K562 (cell line): ENCODE measurements at regions not wholly inside any gene's neighbourhood (a gene's known extent, or its start where the extent isn't known, plus 50 kb on each side); places are given as distances from the start of the nearest gene placed in this dataset.

ENCODE experiments used
- CEBPB ChIP-seq: fragments of 450-650 bp; IDR thresholded peaks from 2 replicates; pipeline ENCODE4 v1.6.1; 2016; ENCODE audit warnings: missing genetic modification characterization, missing compliant biosample characterization
- FOXM1 ChIP-seq, 2 experiments: fragments of 450-650 bp in 1 of 2; sonication (generic) in 1 of 2; formaldehyde crosslinking in 1 of 2; IDR thresholded peaks; 2 replicates each; pipeline versions ENCODE4 v1.6.1 to v1.9.0; 2017 to 2022; ENCODE audit warnings: low read depth in 2 of 2, mild to moderate bottlenecking in 2 of 2, missing genetic modification reagents in 1 of 2, moderate library complexity in 1 of 2
- GABPB1 ChIP-seq: sonication (generic); formaldehyde crosslinking; IDR thresholded peaks from 2 replicates; pipeline ENCODE4 v1.8.0; 2022; ENCODE audit warnings: mild to moderate bottlenecking, missing genetic modification reagents
- HBP1 ChIP-seq: fragments of 450-650 bp; formaldehyde crosslinking; IDR thresholded peaks from 2 replicates; pipeline ENCODE4 v1.4.0; 2022; ENCODE audit warnings: missing genetic modification characterization
- JUND ChIP-seq, 2 experiments: IDR thresholded peaks; 2 replicates in 1 of 2; 3 replicates in 1 of 2; pipeline ENCODE4 v1.6.1; 2011; ENCODE audit warnings: borderline replicate concordance in 2 of 2, low read depth in 2 of 2, low read length in 2 of 2, improper control_type of control experiment in 1 of 2, missing biosample characterization in 1 of 2, missing genetic modification characterization in 1 of 2, missing genetic modification reagents in 1 of 2
- KDM4B ChIP-seq, 2 experiments: fragments of 450-650 bp in 1 of 2; sonication (generic) in 1 of 2; IDR thresholded peaks; 2 replicates each; pipeline ENCODE4 v1.6.1; 2016 to 2017; ENCODE audit warnings: borderline replicate concordance in 2 of 2, antibody characterized with exemption in 1 of 2, low read depth in 1 of 2, mild to moderate bottlenecking in 1 of 2
- MED1 ChIP-seq: sonication (generic); formaldehyde crosslinking; IDR thresholded peaks from 2 replicates; pipeline ENCODE4 v1.8.1; 2023; ENCODE audit warnings: missing genetic modification reagents, borderline replicate concordance
- PYGO2 ChIP-seq: fragments of 450-650 bp; IDR thresholded peaks from 2 replicates; pipeline ENCODE4 v1.6.1; 2016; ENCODE audit warnings: mild to moderate bottlenecking, missing genetic modification characterization, moderate library complexity, missing compliant biosample characterization
- SIRT6 ChIP-seq: IDR thresholded peaks from one replicate; pipeline ENCODE4 v1.6.1; 2012; ENCODE audit warnings: low read depth, mild to moderate bottlenecking, control low read depth, inconsistent platforms, low read length, moderate library complexity
- STAG1 ChIP-seq: sonication (generic); formaldehyde crosslinking; IDR thresholded peaks from 2 replicates; pipeline ENCODE4 v1.5.0; 2020; ENCODE audit warnings: missing genetic modification reagents, borderline replicate concordance
- STAT5B ChIP-seq: fragments of 250-450 bp; sonication (Bioruptor Pico); IDR thresholded peaks from 2 replicates; pipeline ENCODE4 v1.8.0; 2021; ENCODE audit warnings: mild to moderate bottlenecking, inconsistent platforms
- ZNF766 ChIP-seq: fragments of 200-800 bp; sonication (Bioruptor generic); conservative IDR thresholded peaks from 2 replicates; pipeline ENCODE4 v1.6.1; 2016; ENCODE audit warnings: missing genetic modification characterization, missing compliant biosample characterization
- ZNF780A ChIP-seq: fragments of 250-450 bp; sonication (Bioruptor Pico); IDR thresholded peaks from 2 replicates; pipeline ENCODE4 v1.5.0; 2021; ENCODE audit warnings: mild to moderate bottlenecking
- TF ChIP-seq, protein P1 (sequence below), 2 experiments: fragments of 250-450 bp in 1 of 2; fragments of 450-650 bp in 1 of 2; sonication (Bioruptor Pico) in 1 of 2; IDR thresholded peaks; 2 replicates each; pipeline versions ENCODE4 v1.6.1 to v1.8.0; 2016 to 2021; ENCODE audit warnings: mild to moderate bottlenecking in 2 of 2, moderate library complexity in 2 of 2, missing compliant biosample characterization in 1 of 2, missing genetic modification characterization in 1 of 2
- TF ChIP-seq, protein P2 (sequence below): fragments of 450-650 bp; IDR thresholded peaks from 2 replicates; pipeline ENCODE4 v1.6.1; 2016; ENCODE audit warnings: low read depth

- TF ChIP-seq STAT5B (CRISPR knock-in tag) (no peak), KDM4B (IDR thresholded peaks at IDR 0.05; ENCODE audit: borderline replicate concordance in 2 of 2, low read depth in 1 of 2) (no peak), MED1 (CRISPR knock-in tag) (no peak), ZNF780A (CRISPR knock-in tag) (no peak), JUND (IDR thresholded peaks at IDR 0.05; ENCODE audit: borderline replicate concordance, low read depth, low read length) (peak; percentile 52; the same call in 1 of the 2 replicates), JUND (tag; IDR thresholded peaks at IDR 0.05; ENCODE audit: borderline replicate concordance, low read depth, low read length) (peak; percentile 71; the same call in 2 of the 3 replicates), SIRT6 (no peak), ZNF766 (CRISPR knock-in tag) (0 out of 2 replicates have a peak, but pooled peaks have one; percentile 17), PYGO2 (no peak), FOXM1 (IDR thresholded peaks at IDR 0.05; ENCODE audit: low read depth) (0 out of 2 replicates have a peak, but pooled peaks have one; percentile 51), FOXM1 (CRISPR knock-in tag; IDR thresholded peaks at IDR 0.05; ENCODE audit: low read depth) (no peak), GABPB1 (CRISPR knock-in tag) (no peak), STAG1 (CRISPR knock-in tag) (no peak), CEBPB (tag) (peak; percentile 93), HBP1 (CRISPR knock-in tag) (no peak)
- TF ChIP-seq, protein P1, sequence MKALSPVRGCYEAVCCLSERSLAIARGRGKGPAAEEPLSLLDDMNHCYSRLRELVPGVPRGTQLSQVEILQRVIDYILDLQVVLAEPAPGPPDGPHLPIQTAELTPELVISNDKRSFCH (CRISPR knock-in tag; IDR thresholded peaks at IDR 0.05), result no peak
- TF ChIP-seq, protein P1 (tag; IDR thresholded peaks at IDR 0.05), result 0 out of 2 replicates have a peak, but pooled peaks have one; percentile 42
- TF ChIP-seq, protein P2, sequence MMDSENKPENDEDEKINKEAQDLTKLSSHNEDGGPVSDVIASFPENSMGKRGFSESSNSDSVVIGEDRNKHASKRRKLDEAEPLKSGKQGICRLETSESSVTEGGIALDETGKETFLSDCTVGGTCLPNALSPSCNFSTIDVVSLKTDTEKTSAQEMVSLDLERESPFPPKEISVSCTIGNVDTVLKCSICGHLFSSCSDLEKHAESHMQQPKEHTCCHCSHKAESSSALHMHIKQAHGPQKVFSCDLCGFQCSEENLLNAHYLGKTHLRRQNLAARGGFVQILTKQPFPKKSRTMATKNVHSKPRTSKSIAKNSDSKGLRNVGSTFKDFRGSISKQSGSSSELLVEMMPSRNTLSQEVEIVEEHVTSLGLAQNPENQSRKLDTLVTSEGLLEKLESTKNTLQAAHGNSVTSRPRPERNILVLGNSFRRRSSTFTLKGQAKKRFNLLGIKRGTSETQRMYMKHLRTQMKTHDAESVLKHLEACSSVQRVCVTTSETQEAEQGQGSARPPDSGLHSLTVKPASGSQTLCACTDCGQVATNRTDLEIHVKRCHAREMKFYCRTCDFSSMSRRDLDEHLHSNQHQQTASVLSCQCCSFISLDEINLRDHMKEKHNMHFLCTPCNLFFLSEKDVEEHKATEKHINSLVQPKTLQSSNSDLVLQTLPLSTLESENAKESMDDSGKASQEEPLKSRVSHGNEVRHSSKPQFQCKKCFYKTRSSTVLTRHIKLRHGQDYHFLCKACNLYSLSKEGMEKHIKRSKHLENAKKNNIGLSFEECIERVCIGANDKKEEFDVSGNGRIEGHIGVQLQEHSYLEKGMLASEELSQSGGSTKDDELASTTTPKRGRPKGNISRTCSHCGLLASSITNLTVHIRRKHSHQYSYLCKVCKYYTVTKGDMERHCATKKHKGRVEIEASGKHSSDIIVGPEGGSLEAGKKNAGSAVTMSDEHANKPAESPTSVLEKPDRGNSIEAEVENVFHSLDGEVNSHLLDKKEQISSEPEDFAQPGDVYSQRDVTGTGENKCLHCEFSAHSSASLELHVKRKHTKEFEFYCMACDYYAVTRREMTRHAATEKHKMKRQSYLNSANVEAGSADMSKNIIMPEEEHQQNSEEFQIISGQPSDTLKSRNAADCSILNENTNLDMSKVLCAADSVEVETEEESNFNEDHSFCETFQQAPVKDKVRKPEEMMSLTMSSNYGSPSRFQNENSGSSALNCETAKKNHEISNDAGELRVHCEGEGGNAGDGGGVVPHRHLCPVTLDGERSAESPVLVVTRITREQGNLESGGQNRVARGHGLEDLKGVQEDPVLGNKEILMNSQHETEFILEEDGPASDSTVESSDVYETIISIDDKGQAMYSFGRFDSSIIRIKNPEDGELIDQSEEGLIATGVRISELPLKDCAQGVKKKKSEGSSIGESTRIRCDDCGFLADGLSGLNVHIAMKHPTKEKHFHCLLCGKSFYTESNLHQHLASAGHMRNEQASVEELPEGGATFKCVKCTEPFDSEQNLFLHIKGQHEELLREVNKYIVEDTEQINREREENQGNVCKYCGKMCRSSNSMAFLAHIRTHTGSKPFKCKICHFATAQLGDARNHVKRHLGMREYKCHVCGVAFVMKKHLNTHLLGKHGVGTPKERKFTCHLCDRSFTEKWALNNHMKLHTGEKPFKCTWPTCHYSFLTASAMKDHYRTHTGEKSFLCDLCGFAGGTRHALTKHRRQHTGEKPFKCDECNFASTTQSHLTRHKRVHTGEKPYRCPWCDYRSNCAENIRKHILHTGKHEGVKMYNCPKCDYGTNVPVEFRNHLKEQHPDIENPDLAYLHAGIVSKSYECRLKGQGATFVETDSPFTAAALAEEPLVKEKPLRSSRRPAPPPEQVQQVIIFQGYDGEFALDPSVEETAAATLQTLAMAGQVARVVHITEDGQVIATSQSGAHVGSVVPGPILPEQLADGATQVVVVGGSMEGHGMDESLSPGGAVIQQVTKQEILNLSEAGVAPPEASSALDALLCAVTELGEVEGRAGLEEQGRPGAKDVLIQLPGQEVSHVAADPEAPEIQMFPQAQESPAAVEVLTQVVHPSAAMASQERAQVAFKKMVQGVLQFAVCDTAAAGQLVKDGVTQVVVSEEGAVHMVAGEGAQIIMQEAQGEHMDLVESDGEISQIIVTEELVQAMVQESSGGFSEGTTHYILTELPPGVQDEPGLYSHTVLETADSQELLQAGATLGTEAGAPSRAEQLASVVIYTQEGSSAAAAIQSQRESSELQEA, result no peak
Observed at GRCh38 chr4:189838821-189839497, 101.7 kb upstream of the FRG1 start (continued).
